HFF-Myc (cell line): ENCODE measurements at regions not wholly inside any gene's neighbourhood (a gene's known extent, or its start where the extent isn't known, plus 50 kb on each side); places are given as distances from the start of the nearest gene placed in this dataset.
"Not testable (repeated sequence)": the region's sequence is repeated elsewhere in the genome, so short reads cannot be mapped to it uniquely, and the experiment has no call there.

Experiments used
- DNase-seq: peaks from one replicate; pipeline ENCODE4 v3.0.0-alpha.2; 2011; ENCODE audit warnings: low read depth; ENCODE audit errors: extremely low read depth
- H3K4me3 ChIP-seq: replicated peaks from 2 replicates; pipeline ENCODE4 v1.5.1; 2011; ENCODE audit warnings: low read depth, mild to moderate bottlenecking, control low read depth, low read length
- TF ChIP-seq, protein P1 (sequence below): IDR thresholded peaks from 2 replicates; pipeline ENCODE4 v1.5.1; 2012; ENCODE audit warnings: mild to moderate bottlenecking, low read depth, low read length, control low read depth; ENCODE audit errors: missing control alignments

GRCh38 chr2:217593732-217594131, 409.1 kb downstream of the TNS1 start:
- DNase-seq: peak; percentile 26
- TF ChIP-seq, protein P1, sequence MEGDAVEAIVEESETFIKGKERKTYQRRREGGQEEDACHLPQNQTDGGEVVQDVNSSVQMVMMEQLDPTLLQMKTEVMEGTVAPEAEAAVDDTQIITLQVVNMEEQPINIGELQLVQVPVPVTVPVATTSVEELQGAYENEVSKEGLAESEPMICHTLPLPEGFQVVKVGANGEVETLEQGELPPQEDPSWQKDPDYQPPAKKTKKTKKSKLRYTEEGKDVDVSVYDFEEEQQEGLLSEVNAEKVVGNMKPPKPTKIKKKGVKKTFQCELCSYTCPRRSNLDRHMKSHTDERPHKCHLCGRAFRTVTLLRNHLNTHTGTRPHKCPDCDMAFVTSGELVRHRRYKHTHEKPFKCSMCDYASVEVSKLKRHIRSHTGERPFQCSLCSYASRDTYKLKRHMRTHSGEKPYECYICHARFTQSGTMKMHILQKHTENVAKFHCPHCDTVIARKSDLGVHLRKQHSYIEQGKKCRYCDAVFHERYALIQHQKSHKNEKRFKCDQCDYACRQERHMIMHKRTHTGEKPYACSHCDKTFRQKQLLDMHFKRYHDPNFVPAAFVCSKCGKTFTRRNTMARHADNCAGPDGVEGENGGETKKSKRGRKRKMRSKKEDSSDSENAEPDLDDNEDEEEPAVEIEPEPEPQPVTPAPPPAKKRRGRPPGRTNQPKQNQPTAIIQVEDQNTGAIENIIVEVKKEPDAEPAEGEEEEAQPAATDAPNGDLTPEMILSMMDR: no peak
- no peak overlapping the region for H3K4me3 ChIP-seq

- no peak for DNase-seq
- no peak overlapping the region for H3K4me3 ChIP-seq
- TF ChIP-seq, protein P1: no peak
These were observed 414.5 kb downstream of the TNS1 start for GRCh38 chr2:217588266-217588665.

DNA sequence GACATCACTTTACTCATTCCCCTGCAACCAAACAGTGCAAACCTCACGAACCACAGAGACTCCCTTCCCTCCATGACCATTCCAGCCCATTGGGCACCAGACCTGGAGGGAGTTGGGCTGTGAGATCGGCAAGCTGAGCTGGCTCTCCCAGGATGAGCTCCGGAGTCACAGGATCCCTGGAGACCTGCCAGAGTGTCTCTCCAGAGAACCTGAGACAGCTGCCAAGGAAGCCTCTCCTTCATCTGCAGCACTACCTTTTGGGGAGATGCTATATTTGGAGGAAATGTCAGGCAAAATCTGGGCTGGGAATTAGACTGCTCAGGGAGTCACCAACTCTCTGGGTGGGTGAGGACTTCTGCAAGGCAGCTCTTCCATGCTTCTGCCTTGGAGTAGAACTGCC, 417.4 kb downstream of the TNS1 start:
- no peak for DNase-seq
- TF ChIP-seq, protein P1: no peak
- no peak overlapping the region for H3K4me3 ChIP-seq

DNA sequence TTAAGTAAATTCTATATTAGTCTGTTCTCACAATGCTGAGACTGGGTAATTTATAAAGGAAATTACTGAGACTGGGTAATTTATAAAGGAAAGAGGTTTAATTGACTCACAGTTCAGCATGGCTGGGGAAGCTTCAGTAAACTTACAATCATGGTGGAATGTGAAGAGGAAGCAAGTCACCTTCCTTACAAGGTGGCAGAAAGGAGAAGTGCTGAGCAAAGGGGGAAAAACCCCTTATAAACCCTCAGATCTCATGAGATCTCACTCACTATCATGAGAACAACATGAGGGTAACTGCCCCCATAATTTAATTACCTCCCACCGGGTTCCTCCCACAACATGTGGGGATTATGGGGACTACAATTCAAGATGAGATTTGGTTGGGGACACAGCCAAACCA, 422.4 kb downstream of the TNS1 start:
- H3K4me3 ChIP-seq, DNase-seq: not testable (repeated sequence)

DNA sequence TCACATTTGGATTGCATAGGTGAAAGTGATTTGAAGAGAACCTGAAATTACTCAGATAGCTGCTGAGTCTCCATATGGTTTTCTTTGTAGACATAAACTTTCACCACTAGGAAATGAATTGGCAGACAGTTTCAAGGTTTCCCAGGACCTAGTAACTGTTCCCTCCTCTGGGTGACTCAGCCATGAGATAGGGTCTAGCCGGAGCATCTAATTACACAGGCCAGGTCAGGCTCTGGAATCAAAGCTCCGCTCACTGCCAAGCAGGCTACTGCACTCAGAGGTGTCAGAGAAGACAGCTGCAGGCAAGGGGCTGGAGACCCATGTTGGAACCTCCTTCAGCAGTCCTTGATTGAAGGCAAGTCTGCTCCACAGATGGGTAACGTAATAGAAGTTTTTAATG, 429.2 kb downstream of the TNS1 start:
- no peak overlapping the region for H3K4me3 ChIP-seq
- peak; percentile 31 for DNase-seq
- TF ChIP-seq, protein P1: no peak

DNA sequence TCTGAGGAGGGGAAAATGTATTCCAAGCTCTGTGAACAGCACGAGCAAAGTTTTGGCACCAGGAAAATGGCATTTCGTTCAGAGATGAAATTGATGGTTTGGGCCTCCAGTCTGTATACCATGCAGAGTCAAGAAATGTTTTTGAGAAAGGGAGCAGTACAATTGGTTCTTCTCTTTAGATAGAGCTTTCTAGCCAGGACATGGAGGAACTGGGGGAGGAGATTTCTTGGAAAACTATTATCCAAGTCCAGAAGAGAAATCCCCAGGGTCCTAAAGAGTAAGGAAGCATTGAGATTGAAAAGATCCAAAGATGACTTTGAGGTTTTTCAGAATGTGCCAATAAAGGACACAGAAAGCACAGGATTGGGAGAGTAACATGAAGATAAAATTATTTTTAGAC, 432.4 kb downstream of the TNS1 start:
- no peak for DNase-seq
- TF ChIP-seq, protein P1: no peak
- H3K4me3 ChIP-seq: no peak overlapping the region

DNA sequence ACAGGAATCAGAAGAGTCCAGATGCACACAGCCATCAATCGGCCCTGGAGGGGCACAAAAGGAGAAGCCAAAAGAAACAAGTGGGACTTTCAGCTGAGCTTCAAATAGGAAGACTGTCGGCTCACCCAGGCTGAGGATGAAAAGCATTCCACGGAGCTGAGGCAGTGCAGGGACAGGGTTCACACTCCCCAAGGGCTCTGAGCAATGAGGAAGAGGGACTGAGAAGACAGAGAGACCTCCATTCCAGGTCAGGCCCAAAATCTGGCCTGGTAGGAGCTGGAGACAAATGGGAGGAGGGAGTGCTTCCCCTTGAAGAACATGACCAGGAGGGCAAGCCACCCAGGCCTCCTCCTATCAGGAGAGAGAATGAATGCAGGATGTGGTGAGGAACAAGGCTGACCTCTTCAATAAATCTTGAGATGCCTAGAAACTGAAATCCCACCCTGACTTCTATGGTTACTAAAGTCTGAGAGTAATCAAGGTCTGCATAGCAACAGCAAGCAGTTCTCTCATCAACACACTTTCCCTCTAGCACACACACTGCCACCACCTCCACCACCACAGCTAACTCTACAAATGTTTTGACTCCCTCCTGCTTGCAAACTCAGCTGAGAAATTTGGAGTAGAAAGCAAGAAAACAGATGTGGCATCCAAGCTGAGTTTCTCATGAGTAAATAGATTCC, 434.4 kb downstream of the TNS1 start:
- TF ChIP-seq, protein P1: no peak
- DNase-seq: peak; percentile 72
- H3K4me3 ChIP-seq: no peak overlapping the region
